NB4 (cell line): ENCODE measurements at regions not wholly inside any gene's neighbourhood (a gene's known extent, or its start where the extent isn't known, plus 50 kb on each side); places are given as distances from the start of the nearest gene placed in this dataset.

ENCODE experiments used
- DNase-seq: peaks from one replicate; pipeline ENCODE4 v3.0.0; 2010; ENCODE audit warnings: low read depth
- H3K4me3 ChIP-seq: one replicate; pipeline ENCODE4 v1.5.1; 2011; ENCODE audit warnings: mild to moderate bottlenecking, low read depth, low read length, moderate library complexity
- CTCF ChIP-seq: IDR thresholded peaks from one replicate; pipeline ENCODE4 v1.5.1; 2012; ENCODE audit warnings: low read depth, low read length
- MYC ChIP-seq: IDR thresholded peaks from 2 replicates; pipeline ENCODE4 v1.6.1; 2011; ENCODE audit warnings: low read depth, low read length
- POLR2A ChIP-seq: IDR thresholded peaks from 2 replicates; pipeline ENCODE4 v1.6.1; 2011; ENCODE audit warnings: mild to moderate bottlenecking; ENCODE audit not compliant: insufficient read length; ENCODE audit errors: extremely low read depth
- TF ChIP-seq, protein P1 (sequence below): IDR thresholded peaks from 2 replicates; pipeline ENCODE4 v1.6.1; 2011; ENCODE audit warnings: low read depth, low read length

GRCh38 chr3:78279091-78279490 is 1239.2 kb downstream of the ROBO2 start:
- no peak for DNase-seq
- H3K4me3 ChIP-seq, result no peak overlapping the region
- TF ChIP-seq MYC (no peak), POLR2A (no peak), CTCF (no peak)
- TF ChIP-seq, protein P1, sequence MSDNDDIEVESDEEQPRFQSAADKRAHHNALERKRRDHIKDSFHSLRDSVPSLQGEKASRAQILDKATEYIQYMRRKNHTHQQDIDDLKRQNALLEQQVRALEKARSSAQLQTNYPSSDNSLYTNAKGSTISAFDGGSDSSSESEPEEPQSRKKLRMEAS, result no peak

- no peak for DNase-seq
- TF ChIP-seq, protein P1, result no peak
- TF ChIP-seq MYC (no peak), CTCF (no peak)
- no peak overlapping the region for H3K4me3 ChIP-seq
Observed at GRCh38 chr3:78281381-78281780, 1241.5 kb downstream of the ROBO2 start.

DNA sequence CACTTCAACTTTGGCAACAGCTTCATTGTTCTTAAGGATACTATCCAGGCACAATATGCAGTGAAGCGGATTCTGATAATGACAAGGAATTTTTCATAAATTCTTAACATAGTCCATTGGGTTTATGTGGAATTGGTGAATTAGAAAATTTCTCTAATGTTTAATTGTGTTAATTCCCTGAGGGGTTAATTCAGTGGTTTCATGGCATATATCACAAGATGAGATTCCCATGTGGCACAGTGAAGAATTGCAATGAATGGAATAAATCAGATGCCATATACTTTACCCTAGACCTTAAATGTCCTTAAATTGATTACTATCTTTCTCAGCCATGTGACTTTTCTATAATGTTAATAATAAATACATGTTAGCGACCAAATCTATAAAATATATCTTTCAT is 1244.1 kb downstream of the ROBO2 start:
- TF ChIP-seq POLR2A, result no peak
- TF ChIP-seq, protein P1, result no peak
- TF ChIP-seq CTCF, result no peak
- no peak for TF ChIP-seq MYC
- H3K4me3 ChIP-seq, result no peak overlapping the region
- DNase-seq, result no peak

DNA sequence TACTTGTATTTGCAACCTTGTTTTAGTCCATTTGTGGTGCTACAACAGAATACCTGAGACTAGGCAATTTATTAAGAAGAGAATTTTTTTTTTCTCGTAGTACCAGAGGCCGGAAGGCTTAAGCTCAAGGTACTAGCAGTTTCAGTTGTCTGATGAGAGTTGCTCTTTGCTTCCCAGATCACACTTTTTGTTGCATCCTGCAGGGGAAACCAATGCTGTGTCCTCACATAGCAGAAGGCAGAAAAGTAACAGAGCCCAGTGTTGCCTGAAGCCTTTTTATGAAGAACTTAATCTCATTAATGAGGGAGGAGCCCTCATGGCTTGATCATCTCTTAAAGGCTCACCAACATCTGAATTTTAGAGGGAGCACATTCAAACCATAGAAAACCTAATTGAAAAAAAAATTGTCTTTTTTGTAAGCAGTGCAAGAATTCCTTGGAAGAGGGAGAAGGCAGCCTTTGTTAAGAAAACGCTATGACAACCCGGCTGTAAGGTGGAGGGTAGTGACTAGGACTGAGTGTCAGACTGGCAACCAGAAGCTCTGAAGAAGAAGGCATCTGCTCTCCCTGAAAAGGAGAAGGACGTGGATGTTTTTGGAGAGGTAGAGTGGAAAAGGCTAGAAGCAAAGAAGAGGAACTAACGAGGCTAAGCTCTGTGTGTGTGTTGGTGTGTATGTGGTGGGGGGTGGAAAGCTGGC is 1245.3 kb downstream of the ROBO2 start:
- DNase-seq, result no peak
- TF ChIP-seq POLR2A, result no peak
- TF ChIP-seq, protein P1, result no peak
- H3K4me3 ChIP-seq, result no peak overlapping the region

DNA sequence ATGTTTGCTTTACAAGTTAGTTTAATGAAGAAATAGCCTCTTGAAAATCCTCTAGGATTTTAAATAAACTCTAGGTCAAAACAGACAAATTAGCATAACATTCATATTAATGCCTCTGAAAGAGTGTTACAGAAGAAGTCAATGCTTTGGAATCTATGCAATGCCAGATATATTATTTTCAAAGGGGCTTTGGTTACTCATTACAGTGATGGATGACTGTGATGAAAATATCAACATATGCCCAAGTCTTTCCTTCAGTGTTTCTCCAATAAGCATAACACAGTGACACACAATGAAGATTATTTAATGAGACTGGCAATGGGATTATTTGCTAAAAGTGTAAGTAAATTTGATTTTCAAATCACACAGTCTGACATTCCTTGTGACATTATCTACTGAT is 1247.2 kb downstream of the ROBO2 start:
- TF ChIP-seq POLR2A (no peak), CTCF (no peak), MYC (no peak)
- TF ChIP-seq, protein P1, result no peak
- no peak overlapping the region for H3K4me3 ChIP-seq
- DNase-seq, result no peak

DNA sequence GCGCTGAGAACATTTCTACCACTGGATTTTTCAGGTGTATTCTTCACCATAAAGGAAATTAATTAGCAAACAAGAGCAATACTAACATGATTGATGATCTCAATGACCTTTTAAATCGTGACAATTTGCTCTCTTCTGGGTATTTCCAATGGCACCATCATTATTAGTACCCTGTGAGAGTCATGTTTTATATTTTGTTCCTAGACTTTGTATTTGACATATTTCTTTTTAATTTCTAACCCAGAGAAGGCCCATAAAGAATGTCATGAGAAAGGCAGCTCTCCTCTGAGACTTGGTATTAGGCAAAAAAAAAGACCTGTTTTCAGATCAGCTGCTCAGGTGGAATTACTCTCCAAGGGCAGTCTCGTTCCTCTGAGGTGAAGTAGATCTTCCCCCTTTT is 1253.4 kb downstream of the ROBO2 start:
- no peak for DNase-seq
- no peak overlapping the region for H3K4me3 ChIP-seq
- TF ChIP-seq POLR2A (no peak), CTCF (no peak), MYC (no peak)
- TF ChIP-seq, protein P1, result no peak
